ENCODE measurements at regions not wholly inside any gene's neighbourhood (a gene's known extent, or its start where the extent isn't known, plus 50 kb on each side); places are given as distances from the start of the nearest gene placed in this dataset.

GRCh38 chr5:8366266-8366665 is 497.3 kb downstream of the MTRR start:
- TF ChIP-seq HDAC2 (IDR thresholded peaks at IDR 0.05; ENCODE audit: borderline replicate concordance in 1 of 2, low read depth in 2 of 2, low read length in 2 of 2) (no peak), SAP30 (IDR thresholded peaks at IDR 0.05; ENCODE audit: insufficient read depth, insufficient replicate concordance, low read length) (no peak), ATF3 (IDR thresholded peaks at IDR 0.05; ENCODE audit: insufficient read depth, low read depth, low read length) (no peak), TEAD4 (IDR thresholded peaks at IDR 0.05; ENCODE audit: low read depth, low read length) (no peak), JUND (IDR thresholded peaks at IDR 0.05; ENCODE audit: low read length) (no peak), CTBP2 (IDR thresholded peaks at IDR 0.05; ENCODE audit: borderline replicate concordance, insufficient read depth, insufficient read length, low read length) (no peak), NRF1 (IDR thresholded peaks at IDR 0.05; ENCODE audit: low read depth, low read length) (no peak), CBX5 (IDR thresholded peaks at IDR 0.05; ENCODE audit: low read depth, low read length) (no peak), KDM5A (IDR thresholded peaks at IDR 0.05; ENCODE audit: low read length) (no peak), EP300 (IDR thresholded peaks at IDR 0.05; ENCODE audit: borderline replicate concordance in 1 of 2, low read depth in 2 of 2, low read length in 2 of 2) (no peak), JUN (IDR thresholded peaks at IDR 0.05; ENCODE audit: low read depth, low read length) (no peak), RBBP5 (IDR thresholded peaks at IDR 0.05; ENCODE audit: borderline replicate concordance, low read depth, low read length) (no peak), MAFK (IDR thresholded peaks at IDR 0.05; ENCODE audit: low read depth, low read length) (no peak)
- H3K9me3 ChIP-seq (ENCODE audit: insufficient read depth in 2 of 2, low read depth in 1 of 2, low read length in 1 of 2) = no peaks in the 10 kb centered on the region
- no peaks in the 10 kb centered on the region for H3K23me2 ChIP-seq (ENCODE audit: low read depth, low read length)
- no peak overlapping the region for H3K18ac ChIP-seq (ENCODE audit: extremely low read depth, low read length)
- H3K56ac ChIP-seq (replicated peaks; ENCODE audit: insufficient read length, low read depth, low read length) = no peak overlapping the region
- no peak overlapping the region for H3K14ac ChIP-seq (ENCODE audit: insufficient read length)
- no peak overlapping the region for H2BK5ac ChIP-seq (ENCODE audit: low read depth, low read length)
- no peak overlapping the region for H4K5ac ChIP-seq (ENCODE audit: insufficient read length, low read depth, low read length)
- no peaks in the 10 kb centered on the region for H3K36me3 ChIP-seq (ENCODE audit: control insufficient read depth in 2 of 4, insufficient read depth in 4 of 4, low read length in 3 of 4)
- no peaks in the 10 kb centered on the region for H3K27me3 ChIP-seq (replicated peaks in 1 of 4; ENCODE audit: control insufficient read depth in 3 of 4, extremely low read depth in 1 of 4, insufficient read depth in 3 of 4, low read length in 3 of 4)
- H4K8ac ChIP-seq (ENCODE audit: extremely low read depth, insufficient read depth, low read length) = no peak overlapping the region
- FAIRE-seq (no peak), DNase-seq (ENCODE audit: low read depth in 1 of 2, low spot score in 2 of 2) (no peak)
- H2BK120ac ChIP-seq (replicated peaks; ENCODE audit: low read depth, low read length) = no peak overlapping the region
- H3K9ac ChIP-seq (replicated peaks in 1 of 4; ENCODE audit: extremely low read depth in 1 of 4, low read depth in 3 of 4, low read length in 3 of 4) = no peak overlapping the region
- H3K4me1 ChIP-seq (replicated peaks in 1 of 4; ENCODE audit: control insufficient read depth in 3 of 4, insufficient read depth in 4 of 4, low read length in 3 of 4) = no peaks in the 10 kb centered on the region
- no peak overlapping the region for H2AFZ ChIP-seq (ENCODE audit: low read length)
- 74% methylated on average over 6 of the region's 6 CpGs; no CpG with 5 or more reads in 1 of the 2 experiments for WGBS, 2 experiments (ENCODE audit: extremely low coverage in 1 of 2, insufficient coverage in 1 of 2, insufficient read length in 1 of 2, insufficient replicate concordance in 2 of 2, low coverage in 1 of 2, low lambda C conversion rate in 2 of 2, missing lambda C conversion rate in 1 of 2)
- H2AK5ac ChIP-seq (ENCODE audit: low read depth, low read length) = no peak overlapping the region
- no peak overlapping the region for H2BK15ac ChIP-seq (ENCODE audit: low read length)
- no peaks in the 10 kb centered on the region for H3K79me2 ChIP-seq (ENCODE audit: control insufficient read depth in 1 of 2, insufficient read depth in 2 of 2, low read length in 2 of 2)
- no peak overlapping the region for H2BK12ac ChIP-seq (ENCODE audit: low read depth, low read length)
- ChIA-PET POLR2A (ENCODE audit: partially characterized antibody) (no interaction called here), CTCF (ENCODE audit: partially characterized antibody) (no interaction called here)
- H3K27ac ChIP-seq (ENCODE audit: low read depth, low read length) = no peak overlapping the region
- H3K4ac ChIP-seq (replicated peaks; ENCODE audit: insufficient read length, low read depth, low read length) = no peak overlapping the region
- no peak overlapping the region for H2BK20ac ChIP-seq (ENCODE audit: low read length)
- no peak overlapping the region for H3K23ac ChIP-seq (ENCODE audit: insufficient read length)
- no peaks in the 10 kb centered on the region for H4K20me1 ChIP-seq (replicated peaks in 1 of 2; ENCODE audit: control insufficient read depth in 1 of 2, insufficient read depth in 2 of 2, low read length in 2 of 2)
- no peak overlapping the region for H3K4me2 ChIP-seq (ENCODE audit: insufficient read depth in 1 of 2, low read depth in 2 of 2, low read length in 2 of 2)
- no peak overlapping the region for H3K4me3 ChIP-seq (ENCODE audit: extremely low read depth in 1 of 4, insufficient read depth in 2 of 4, low read depth in 3 of 4, low read length in 4 of 4)
- H3K79me1 ChIP-seq (ENCODE audit: low read depth, low read length) = no peaks in the 10 kb centered on the region
- no peak overlapping the region for H4K91ac ChIP-seq (replicated peaks; ENCODE audit: insufficient read length, low read length)

All from H1 (cell line).